A549 (cell line): ENCODE measurements at regions not wholly inside any gene's neighbourhood (a gene's known extent, or its start where the extent isn't known, plus 50 kb on each side); places are given as distances from the start of the nearest gene placed in this dataset.
A peak's percentile ranks its signal among the peaks of the same experiment; 100 is the strongest.

ENCODE experiments used
- ATAC-seq, 2 experiments: fragments of 200-7000 bp in 1 of 2; fragments of >200 bp in 1 of 2; cut with Nextera tagmentation in 1 of 2; cut with Tn5 transposase in 1 of 2; 3 replicates each; pipeline versions ENCODE4 v1.8.0 to v1.9.1; 2018 to 2020; ENCODE audit warnings: mild to moderate bottlenecking in 1 of 2, moderate library complexity in 1 of 2
- CTCF ChIA-PET: fragments of 300-600 bp; sonication (Branson Sonifier 250); formaldehyde crosslinking; extraction: SDS; loops from one replicate; lab custom pipeline; 2021; ENCODE audit warnings: antibody characterized with exemption, inconsistent platforms; lab: Yijun Ruan, JAX
- POLR2A ChIA-PET: fragments of 350-600 bp; formaldehyde crosslinking; extraction: SDS; loops from one replicate; lab custom pipeline; 2021; ENCODE audit warnings: antibody characterized with exemption, inconsistent platforms; lab: Yijun Ruan, JAX
- DNase-seq, 2 experiments: peaks; one replicate each; pipeline versions ENCODE4 v3.0.0 to v3.0.0-alpha.2; 2011 to 2016; ENCODE audit warnings: low read depth in 1 of 2, low spot score in 1 of 2
- FAIRE-seq: peaks from 2 replicates; lab custom pipeline; 2011; peaks lifted over from hg19 to GRCh38; lab: Jason Lieb, UNC
- H3K27ac ChIP-seq, 2 experiments: fragments of >200 bp; sonication (Bioruptor Twin); formaldehyde crosslinking; 3 replicates each; pipeline ENCODE4 v1.5.1; 2016 to 2017
- H3K4me1 ChIP-seq: fragments of >200 bp; sonication (Bioruptor Twin); formaldehyde crosslinking; 3 replicates; pipeline ENCODE4 v1.6.1; 2016
- H3K4me2 ChIP-seq: fragments of >200 bp; sonication (Bioruptor Twin); formaldehyde crosslinking; 3 replicates; pipeline ENCODE4 v1.6.1; 2016
- H3K4me3 ChIP-seq: fragments of >200 bp; sonication (Bioruptor Twin); formaldehyde crosslinking; 3 replicates; pipeline ENCODE4 v1.5.1; 2016
- H3K9me3 ChIP-seq: fragments of >200 bp; sonication (Bioruptor Twin); formaldehyde crosslinking; 3 replicates; pipeline ENCODE4 v1.6.1; 2016
- BCL3 ChIP-seq: fragments of >200 bp; sonication (Bioruptor Twin); formaldehyde crosslinking; IDR thresholded peaks from 3 replicates; pipeline ENCODE4 v1.6.1; 2016
- CEBPB ChIP-seq, 2 experiments: fragments of >200 bp in 1 of 2; sonication (Bioruptor Twin) in 1 of 2; formaldehyde crosslinking in 1 of 2; IDR thresholded peaks; 2 replicates each; pipeline ENCODE4 v1.6.1; 2012 to 2016
- EHMT2 ChIP-seq: fragments of 200-600 bp; sonication (generic); IDR thresholded peaks from 2 replicates; pipeline ENCODE4 v1.6.1; 2016; ENCODE audit warnings: antibody characterized with exemption, low read depth, mild to moderate bottlenecking, moderate library complexity
- EP300 ChIP-seq, 2 experiments: fragments of >200 bp; sonication (Bioruptor Twin); formaldehyde crosslinking; IDR thresholded peaks; 2 replicates in 1 of 2; 3 replicates in 1 of 2; pipeline ENCODE4 v1.6.1; 2016 to 2017
- FOSL2 ChIP-seq, 2 experiments: fragments of 450-650 bp in 1 of 2; fragments of >200 bp in 1 of 2; sonication (Bioruptor Twin) in 1 of 2; formaldehyde crosslinking; IDR thresholded peaks; 2 replicates each; pipeline versions ENCODE4 v1.5.0 to v1.6.1; 2016 to 2020; ENCODE audit warnings: mild to moderate bottlenecking in 1 of 2, moderate library complexity in 1 of 2
- GATA3 ChIP-seq: IDR thresholded peaks from 2 replicates; pipeline ENCODE4 v1.6.1; 2012; ENCODE audit warnings: borderline replicate concordance
- HES2 ChIP-seq: fragments of >200 bp; sonication (Bioruptor Twin); formaldehyde crosslinking; IDR thresholded peaks from 2 replicates; pipeline ENCODE4 v1.6.1; 2016
- HMGXB4 ChIP-seq: fragments of 250-450 bp; sonication (Bioruptor Pico); IDR thresholded peaks from 2 replicates; pipeline ENCODE4 v1.5.0; 2021; ENCODE audit warnings: mild to moderate bottlenecking, moderate library complexity, borderline replicate concordance
- HOXA7 ChIP-seq: fragments of 250-450 bp; sonication (Bioruptor Pico); IDR thresholded peaks from 2 replicates; pipeline ENCODE4 v1.5.0; 2020; ENCODE audit warnings: mild to moderate bottlenecking, moderate library complexity
- HOXB5 ChIP-seq: fragments of 250-450 bp; sonication (Bioruptor Pico); IDR thresholded peaks from 2 replicates; pipeline ENCODE4 v1.5.0; 2020; ENCODE audit warnings: mild to moderate bottlenecking, moderate library complexity
- JUN ChIP-seq, 2 experiments: fragments of >200 bp; sonication (Bioruptor Twin); formaldehyde crosslinking; IDR thresholded peaks; 2 replicates in 1 of 2; 3 replicates in 1 of 2; pipeline ENCODE4 v1.6.1; 2016 to 2017
- JUNB ChIP-seq: fragments of >200 bp; sonication (Bioruptor Twin); formaldehyde crosslinking; IDR thresholded peaks from 2 replicates; pipeline ENCODE4 v1.6.1; 2016
- MAFK ChIP-seq: fragments of 450-650 bp; IDR thresholded peaks from 2 replicates; pipeline ENCODE4 v1.6.1; 2014; ENCODE audit not compliant: partially characterized antibody
- PBX3 ChIP-seq: IDR thresholded peaks from 2 replicates; pipeline ENCODE4 v1.6.1; 2012
- RAD21 ChIP-seq, 2 experiments: fragments of >200 bp in 1 of 2; sonication (Bioruptor Twin) in 1 of 2; formaldehyde crosslinking in 1 of 2; IDR thresholded peaks in 1 of 2; conservative IDR thresholded peaks in 1 of 2; 2 replicates in 1 of 2; 3 replicates in 1 of 2; pipeline ENCODE4 v1.6.1; 2012 to 2018; ENCODE audit warnings: inconsistent platforms in 1 of 2
- REST ChIP-seq: fragments of 200-600 bp; sonication (generic); IDR thresholded peaks from 2 replicates; pipeline ENCODE4 v1.6.1; 2016; ENCODE audit warnings: antibody characterized with exemption, mild to moderate bottlenecking, moderate library complexity
- SMC3 ChIP-seq: fragments of >200 bp; sonication (Bioruptor Twin); formaldehyde crosslinking; IDR thresholded peaks from 3 replicates; pipeline ENCODE4 v1.6.1; 2018; ENCODE audit warnings: inconsistent platforms
- SREBF2 ChIP-seq: fragments of 450-650 bp; IDR thresholded peaks from 2 replicates; pipeline ENCODE4 v1.6.1; 2014; ENCODE audit warnings: mild to moderate bottlenecking, moderate library complexity
- ZNF302 ChIP-seq: fragments of 250-450 bp; sonication (Bioruptor Pico); IDR thresholded peaks from 2 replicates; pipeline ENCODE4 v1.9.0; 2021; ENCODE audit warnings: inconsistent platforms, mild to moderate bottlenecking, moderate library complexity
- ZSCAN20 ChIP-seq: fragments of 250-450 bp; sonication (Bioruptor Pico); IDR thresholded peaks from 2 replicates; pipeline ENCODE4 v1.8.0; 2022; ENCODE audit warnings: mild to moderate bottlenecking, moderate library complexity
- WGBS: methylation state at CpG from one replicate; pipeline ENCODE4 v1.1.6; 2017; ENCODE audit errors: missing lambda C conversion rate; 5-methylcytosine and 5-hydroxymethylcytosine counted together
- TF ChIP-seq, protein P1 (sequence below): IDR thresholded peaks from 2 replicates; pipeline ENCODE4 v1.6.1; 2012
- TF ChIP-seq, protein P2 (sequence below): fragments of >200 bp; sonication (Bioruptor Twin); formaldehyde crosslinking; IDR thresholded peaks from 3 replicates; pipeline ENCODE4 v1.5.1; 2016

DNA sequence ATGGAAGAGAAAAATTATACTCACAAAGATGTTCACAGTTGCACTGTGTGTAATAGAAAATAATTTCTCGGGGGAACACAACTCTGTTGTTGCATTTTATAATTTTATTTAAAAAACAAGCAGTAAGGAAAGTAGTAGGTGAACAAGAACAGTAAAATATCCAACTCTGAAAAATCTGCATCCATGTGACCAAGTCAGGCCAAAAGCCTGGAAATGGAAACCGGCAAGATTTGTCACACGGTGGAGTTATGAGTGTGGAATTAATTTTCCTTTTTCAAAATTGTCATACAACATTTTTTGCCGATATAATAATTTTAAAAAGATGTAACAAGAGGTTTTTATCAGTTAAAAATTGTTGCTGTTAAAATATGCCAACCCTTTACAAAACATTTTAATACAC lies 1421.5 kb downstream of the BRD1 start:
- DNase-seq = peak in 1 of 2 experiments; percentile 54
- no peak for FAIRE-seq
- ATAC-seq = peak; percentile 59 to 68; a peak in 5 of 6 replicates
- ChIA-PET CTCF (interaction anchor here (0.8 kb wide), 1 partner anchor 9 kb away, joined by 3 read pairs; no protein-coding TSS in a partner anchor), POLR2A (no interaction called here)
- WGBS = 4% methylated on average over 4 of the region's 4 CpGs
- H3K4me1 ChIP-seq = peaks cover 34% of the 10 kb centered on the region
- peak overlapping the region; percentile 77 for H3K4me2 ChIP-seq
- TF ChIP-seq ZSCAN20 (CRISPR knock-in tag) (0 out of 2 replicates have a peak, but pooled peaks have one; percentile 43), HMGXB4 (CRISPR knock-in tag) (no peak), JUN (IDR thresholded peaks at IDR 0.05) (peak in 1 of 2 experiments; percentile 9; a peak in 1 of 5 replicates)
- H3K9me3 ChIP-seq = peaks cover 33% of the 10 kb centered on the region
- peak overlapping the region; percentile 93 to 99 for H3K27ac ChIP-seq
- no peak overlapping the region for H3K4me3 ChIP-seq

GRCh38 chr22:48405741-48406140 lies 1421.9 kb downstream of the BRD1 start:
- FAIRE-seq (no peak), DNase-seq (peak; percentile 75 to 95), ATAC-seq (peak; percentile 90)
- Histone ChIP-seq H3K4me3 (no peak overlapping the region), H3K27ac (peak overlapping the region; percentile 93 to 99), H3K9me3 (peaks cover 33% of the 10 kb centered on the region), H3K4me1 (peaks cover 34% of the 10 kb centered on the region), H3K4me2 (peak overlapping the region; percentile 77)
- 1% methylated on average over 6 of the region's 6 CpGs for WGBS
- POLR2A ChIA-PET = no interaction called here
- CTCF ChIA-PET = no interaction called here
- no peak for TF ChIP-seq ZNF302 (CRISPR knock-in tag)
- TF ChIP-seq, protein P1, sequence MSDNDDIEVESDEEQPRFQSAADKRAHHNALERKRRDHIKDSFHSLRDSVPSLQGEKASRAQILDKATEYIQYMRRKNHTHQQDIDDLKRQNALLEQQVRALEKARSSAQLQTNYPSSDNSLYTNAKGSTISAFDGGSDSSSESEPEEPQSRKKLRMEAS = peak; percentile 62; the same call in 1 of the 2 replicates
- peak; percentile 99 for TF ChIP-seq HOXB5
- peak; percentile 64 for TF ChIP-seq JUNB
- peak; percentile 78 to 82; a peak in 3 of 5 replicates for TF ChIP-seq JUN (IDR thresholded peaks at IDR 0.05)
- TF ChIP-seq HES2 = peak; percentile 63
- TF ChIP-seq FOSL2 (IDR thresholded peaks at IDR 0.05) = no peak
- TF ChIP-seq FOSL2 (CRISPR knock-in tag; IDR thresholded peaks at IDR 0.05) = peak; percentile 77
- peak; percentile 88 for TF ChIP-seq PBX3
- TF ChIP-seq SMC3 = peak; percentile 48; the same call in 2 of the 3 replicates
- 0 out of 2 replicates have a peak, but pooled peaks have one; percentile 42 for TF ChIP-seq HOXA7 (CRISPR knock-in tag)
- peak; percentile 69; the same call in 2 of the 3 replicates for TF ChIP-seq BCL3
- TF ChIP-seq EP300 (IDR thresholded peaks at IDR 0.05) = peak; percentile 94
- peak; percentile 33 to 62; a peak in 4 of 5 replicates for TF ChIP-seq RAD21 (conservative IDR thresholded peaks at IDR 0.05 in 1 of 2, IDR thresholded peaks at IDR 0.05 in 1 of 2)
- no peak for TF ChIP-seq EHMT2
- TF ChIP-seq SREBF2 = no peak
- TF ChIP-seq GATA3 = peak; percentile 94
- peak; percentile 91 to 95 for TF ChIP-seq CEBPB (IDR thresholded peaks at IDR 0.05)
- TF ChIP-seq, protein P2, sequence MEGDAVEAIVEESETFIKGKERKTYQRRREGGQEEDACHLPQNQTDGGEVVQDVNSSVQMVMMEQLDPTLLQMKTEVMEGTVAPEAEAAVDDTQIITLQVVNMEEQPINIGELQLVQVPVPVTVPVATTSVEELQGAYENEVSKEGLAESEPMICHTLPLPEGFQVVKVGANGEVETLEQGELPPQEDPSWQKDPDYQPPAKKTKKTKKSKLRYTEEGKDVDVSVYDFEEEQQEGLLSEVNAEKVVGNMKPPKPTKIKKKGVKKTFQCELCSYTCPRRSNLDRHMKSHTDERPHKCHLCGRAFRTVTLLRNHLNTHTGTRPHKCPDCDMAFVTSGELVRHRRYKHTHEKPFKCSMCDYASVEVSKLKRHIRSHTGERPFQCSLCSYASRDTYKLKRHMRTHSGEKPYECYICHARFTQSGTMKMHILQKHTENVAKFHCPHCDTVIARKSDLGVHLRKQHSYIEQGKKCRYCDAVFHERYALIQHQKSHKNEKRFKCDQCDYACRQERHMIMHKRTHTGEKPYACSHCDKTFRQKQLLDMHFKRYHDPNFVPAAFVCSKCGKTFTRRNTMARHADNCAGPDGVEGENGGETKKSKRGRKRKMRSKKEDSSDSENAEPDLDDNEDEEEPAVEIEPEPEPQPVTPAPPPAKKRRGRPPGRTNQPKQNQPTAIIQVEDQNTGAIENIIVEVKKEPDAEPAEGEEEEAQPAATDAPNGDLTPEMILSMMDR = no peak
- TF ChIP-seq REST = no peak
- peak; percentile 4 for TF ChIP-seq MAFK
